LNCAP (cell line): ENCODE measurements at regions not wholly inside any gene's neighbourhood (a gene's known extent, or its start where the extent isn't known, plus 50 kb on each side); places are given as distances from the start of the nearest gene placed in this dataset.

Experiments
- CTCF ChIP-seq: fragments of 450-650 bp; IDR thresholded peaks from 2 replicates; pipeline ENCODE4 v1.5.1; 2017; ENCODE audit warnings: mild to moderate bottlenecking

GRCh38 chr2:146496248-146496647 is 1348.6 kb upstream of the ACVR2A start:
- TF ChIP-seq CTCF = no peak

DNA sequence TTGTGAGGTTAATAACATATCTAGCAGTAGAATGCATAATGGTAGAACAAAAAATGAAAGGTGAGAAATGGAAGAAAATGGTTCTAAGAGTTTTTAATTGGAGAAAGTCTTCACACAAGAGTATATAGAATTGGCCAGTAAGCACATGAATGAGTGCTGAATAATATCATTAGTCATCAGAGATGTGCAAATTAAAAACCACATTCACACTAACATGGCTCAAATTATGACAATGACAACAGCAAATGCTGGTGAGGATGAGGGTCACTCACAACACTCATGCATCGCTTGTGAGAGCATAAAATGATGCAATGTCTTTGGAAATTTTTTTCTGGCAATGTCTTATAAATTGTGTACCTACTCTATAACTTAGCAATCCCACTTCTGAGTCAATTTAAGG is 1355.4 kb upstream of the ACVR2A start:
- TF ChIP-seq CTCF = no peak

GRCh38 chr2:146481629-146482028 is 1363.2 kb upstream of the ACVR2A start:
- no peak for TF ChIP-seq CTCF

DNA sequence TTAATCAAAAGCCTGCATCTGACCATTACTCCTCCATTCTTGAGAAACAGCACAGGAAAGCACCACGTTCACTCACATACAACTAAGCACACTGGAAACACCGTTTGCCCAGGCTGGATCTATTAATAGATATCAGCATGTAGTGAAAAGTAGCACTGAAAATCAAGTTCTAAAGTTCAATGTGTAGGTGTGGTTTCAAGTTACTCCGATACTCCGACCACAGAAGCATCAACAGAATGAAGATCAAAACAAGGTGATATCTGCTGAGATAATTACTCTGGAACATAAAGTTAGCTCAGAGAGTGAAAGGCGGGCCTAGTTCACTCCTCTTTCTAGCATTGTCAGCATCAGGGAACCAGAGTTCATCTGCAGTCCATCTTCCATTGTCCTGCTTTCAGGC is 1367.4 kb upstream of the ACVR2A start:
- no peak for TF ChIP-seq CTCF

- no peak for TF ChIP-seq CTCF
Measured at GRCh38 chr2:146468578-146468977, 1376.3 kb upstream of the ACVR2A start.

DNA sequence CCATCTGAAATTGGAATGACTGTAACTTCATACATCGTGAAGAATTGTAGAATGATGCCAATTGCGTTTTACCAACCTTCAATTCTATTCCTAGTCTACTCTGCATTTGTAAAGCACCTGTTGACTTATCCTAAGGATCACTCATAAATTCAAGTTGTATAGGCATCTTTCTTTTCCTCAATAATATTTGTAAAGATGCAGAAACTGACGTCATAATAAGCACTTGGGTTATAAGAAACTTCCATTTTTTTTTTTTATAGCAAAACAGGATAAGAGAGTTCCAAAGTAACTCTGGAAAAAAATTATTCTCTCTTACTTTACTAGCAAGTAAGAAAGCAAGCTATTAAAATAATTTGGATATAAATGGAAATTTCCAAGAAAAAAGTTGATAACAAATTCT is 1377.4 kb upstream of the ACVR2A start:
- TF ChIP-seq CTCF = no peak

DNA sequence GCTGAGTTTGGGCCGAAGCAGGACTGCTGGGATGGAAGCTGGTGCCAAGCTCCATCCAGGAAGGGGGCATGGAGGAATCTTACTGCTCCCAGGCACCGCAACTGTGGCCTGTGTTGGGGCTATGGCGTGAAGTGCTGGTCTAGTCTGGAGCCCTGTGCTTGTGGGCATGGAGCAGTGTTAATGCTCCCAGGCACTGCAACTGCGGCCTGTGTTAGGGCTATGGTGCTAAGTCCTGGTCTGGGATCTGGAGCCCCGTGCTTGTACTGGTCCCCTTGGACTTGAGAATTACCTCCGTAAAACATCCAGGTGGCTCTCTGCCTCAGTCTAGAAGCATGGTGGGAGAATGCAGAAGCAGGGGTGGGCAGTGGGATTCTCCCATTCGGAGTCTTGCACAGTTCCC is 1379.4 kb upstream of the ACVR2A start:
- TF ChIP-seq CTCF = no peak

DNA sequence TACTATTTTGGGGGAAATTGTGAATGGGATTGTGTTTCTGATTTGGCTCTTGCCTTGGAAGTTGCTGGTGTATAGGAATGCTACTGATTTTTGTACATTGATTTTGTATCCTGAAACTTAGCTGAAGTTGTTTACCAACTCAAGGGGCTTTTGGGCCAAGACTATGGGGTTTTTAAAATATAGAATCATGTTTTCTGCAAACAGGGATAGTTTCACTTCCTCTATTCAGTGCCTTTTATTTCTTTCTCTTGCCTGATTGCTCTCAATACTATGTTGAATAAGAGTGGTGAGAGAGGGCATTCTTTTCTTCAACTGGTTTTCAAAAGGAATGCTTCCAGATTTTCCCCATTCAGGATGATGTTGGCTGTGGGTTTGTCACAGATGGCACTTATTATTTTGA is 1383.8 kb upstream of the ACVR2A start:
- TF ChIP-seq CTCF = no peak
